ENCODE measurements at regions not wholly inside any gene's neighbourhood (a gene's known extent, or its start where the extent isn't known, plus 50 kb on each side); places are given as distances from the start of the nearest gene placed in this dataset.

DNA sequence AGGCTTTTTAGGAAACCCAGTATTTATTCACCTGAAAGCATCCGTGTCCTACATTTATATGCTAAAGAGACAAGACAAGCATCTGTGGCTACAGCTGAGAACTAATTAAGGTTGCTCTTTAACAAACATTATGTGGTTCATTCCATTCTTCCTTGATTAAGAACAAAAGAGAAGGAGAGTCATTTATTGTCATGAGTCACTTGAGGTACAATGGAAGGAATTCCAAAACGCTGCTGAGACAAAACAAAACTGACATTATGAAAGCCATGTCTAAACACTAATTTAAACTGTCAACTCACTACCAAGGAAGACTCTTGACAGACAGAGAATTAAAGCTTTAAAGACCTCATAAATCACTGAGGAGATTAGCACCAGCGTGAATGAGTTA is 214.4 kb downstream of the BMP4 start:
- Histone ChIP-seq H4K20me1 (ENCODE audit: insufficient read depth, low read length) (no peaks in the 10 kb centered on the region), H3K9me2 (ENCODE audit: low read depth, low read length) (no peaks in the 10 kb centered on the region), H2AFZ (ENCODE audit: low read length) (no peak overlapping the region), H3K36me3 (ENCODE audit: insufficient read depth, low read length) (no peaks in the 10 kb centered on the region), H3K4me3 (ENCODE audit: low read depth, low read length, poor library complexity, severe bottlenecking) (no peak overlapping the region), H3K79me2 (ENCODE audit: insufficient read depth, low read length) (no peaks in the 10 kb centered on the region), H3K9me3 (ENCODE audit: low read length) (no peaks in the 10 kb centered on the region), H3K4me1 (ENCODE audit: insufficient read depth, low read length, severe bottlenecking) (no peaks in the 10 kb centered on the region), H3K27ac (ENCODE audit: low read depth, low read length, poor library complexity, severe bottlenecking) (no peak overlapping the region), H3K4me2 (ENCODE audit: low read length) (no peak overlapping the region), H3F3A (ENCODE audit: insufficient read depth, low read length) (no peaks in the 10 kb centered on the region), H3K9ac (ENCODE audit: low read length) (no peak overlapping the region), H3K27me3 (ENCODE audit: insufficient read depth, low read length) (no peaks in the 10 kb centered on the region)
- TF ChIP-seq EZH2 (IDR thresholded peaks at IDR 0.05; ENCODE audit: borderline replicate concordance, low read length), result no peak
- TF ChIP-seq, protein P1, sequence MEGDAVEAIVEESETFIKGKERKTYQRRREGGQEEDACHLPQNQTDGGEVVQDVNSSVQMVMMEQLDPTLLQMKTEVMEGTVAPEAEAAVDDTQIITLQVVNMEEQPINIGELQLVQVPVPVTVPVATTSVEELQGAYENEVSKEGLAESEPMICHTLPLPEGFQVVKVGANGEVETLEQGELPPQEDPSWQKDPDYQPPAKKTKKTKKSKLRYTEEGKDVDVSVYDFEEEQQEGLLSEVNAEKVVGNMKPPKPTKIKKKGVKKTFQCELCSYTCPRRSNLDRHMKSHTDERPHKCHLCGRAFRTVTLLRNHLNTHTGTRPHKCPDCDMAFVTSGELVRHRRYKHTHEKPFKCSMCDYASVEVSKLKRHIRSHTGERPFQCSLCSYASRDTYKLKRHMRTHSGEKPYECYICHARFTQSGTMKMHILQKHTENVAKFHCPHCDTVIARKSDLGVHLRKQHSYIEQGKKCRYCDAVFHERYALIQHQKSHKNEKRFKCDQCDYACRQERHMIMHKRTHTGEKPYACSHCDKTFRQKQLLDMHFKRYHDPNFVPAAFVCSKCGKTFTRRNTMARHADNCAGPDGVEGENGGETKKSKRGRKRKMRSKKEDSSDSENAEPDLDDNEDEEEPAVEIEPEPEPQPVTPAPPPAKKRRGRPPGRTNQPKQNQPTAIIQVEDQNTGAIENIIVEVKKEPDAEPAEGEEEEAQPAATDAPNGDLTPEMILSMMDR (IDR thresholded peaks at IDR 0.05; ENCODE audit: low read length), result no peak

DNA sequence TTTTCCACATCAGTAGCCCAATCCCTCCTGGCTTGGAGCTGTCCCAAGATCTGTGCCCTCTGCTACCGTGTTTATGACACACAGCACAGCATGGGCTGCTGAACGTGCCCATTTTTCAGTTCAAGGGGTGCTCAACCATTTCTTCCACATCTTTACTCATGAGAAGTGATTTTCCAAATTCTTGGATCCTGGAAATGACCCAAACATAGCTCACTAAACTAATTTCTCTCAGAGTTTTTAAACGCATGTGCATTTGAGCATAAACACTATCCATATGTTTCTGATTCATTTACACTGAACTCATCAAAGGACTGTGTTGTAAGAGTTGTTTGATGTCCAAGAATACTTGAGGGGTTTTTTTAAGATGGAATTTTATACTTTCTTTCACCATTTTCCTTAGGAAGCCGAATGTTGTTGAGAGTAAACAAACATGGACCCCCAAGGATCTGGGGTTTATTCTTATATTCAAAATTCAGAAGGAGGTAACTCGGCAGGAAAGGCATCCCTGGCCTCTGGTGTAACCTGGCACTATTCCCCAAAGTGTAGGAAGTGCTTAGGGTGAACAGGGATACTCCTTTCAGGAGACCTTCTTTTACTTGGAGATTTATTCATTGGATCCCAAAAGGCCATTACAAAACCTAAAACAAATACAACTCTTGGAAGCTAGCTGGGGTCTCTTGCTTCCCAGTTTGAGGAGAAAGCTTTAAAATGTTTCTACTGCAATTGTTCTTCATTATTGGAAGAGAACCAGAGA is 215.0 kb downstream of the BMP4 start:
- no peak for TF ChIP-seq EZH2 (IDR thresholded peaks at IDR 0.05; ENCODE audit: borderline replicate concordance, low read length)
- TF ChIP-seq, protein P1 (IDR thresholded peaks at IDR 0.05; ENCODE audit: low read length), result no peak
- Histone ChIP-seq H3K27me3 (ENCODE audit: insufficient read depth, low read length) (no peaks in the 10 kb centered on the region), H4K20me1 (ENCODE audit: insufficient read depth, low read length) (no peaks in the 10 kb centered on the region), H3K9me3 (ENCODE audit: low read length) (no peaks in the 10 kb centered on the region), H3K27ac (ENCODE audit: low read depth, low read length, poor library complexity, severe bottlenecking) (no peak overlapping the region), H3K4me1 (ENCODE audit: insufficient read depth, low read length, severe bottlenecking) (no peaks in the 10 kb centered on the region), H3K79me2 (ENCODE audit: insufficient read depth, low read length) (no peaks in the 10 kb centered on the region), H3K9ac (ENCODE audit: low read length) (no peak overlapping the region), H3K9me2 (ENCODE audit: low read depth, low read length) (no peaks in the 10 kb centered on the region), H3K36me3 (ENCODE audit: insufficient read depth, low read length) (no peaks in the 10 kb centered on the region), H3F3A (ENCODE audit: insufficient read depth, low read length) (no peaks in the 10 kb centered on the region), H2AFZ (ENCODE audit: low read length) (no peak overlapping the region), H3K4me2 (ENCODE audit: low read length) (no peak overlapping the region), H3K4me3 (ENCODE audit: low read depth, low read length, poor library complexity, severe bottlenecking) (no peak overlapping the region)

DNA sequence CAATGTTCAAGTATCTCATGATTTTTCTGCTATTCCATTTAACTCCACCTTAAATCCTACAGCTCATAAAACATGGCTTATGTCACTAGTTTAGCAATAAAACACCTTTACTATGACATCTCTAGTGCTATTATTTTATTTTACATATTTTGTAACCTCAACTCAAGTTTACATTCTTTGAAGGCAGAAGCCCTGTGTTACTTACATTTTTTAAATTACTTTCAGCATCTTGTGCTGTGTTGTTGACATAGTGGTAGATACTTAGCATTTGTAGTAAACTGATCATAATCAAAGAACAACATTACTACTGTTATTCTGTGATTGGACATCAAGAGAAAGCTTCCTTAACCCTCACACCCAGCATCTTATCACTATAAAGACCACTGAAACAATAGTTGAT is 216.1 kb downstream of the BMP4 start:
- Histone ChIP-seq H3K4me2 (ENCODE audit: low read length) (no peak overlapping the region), H3K27me3 (ENCODE audit: insufficient read depth, low read length) (no peaks in the 10 kb centered on the region), H3K79me2 (ENCODE audit: insufficient read depth, low read length) (no peaks in the 10 kb centered on the region), H2AFZ (ENCODE audit: low read length) (no peak overlapping the region), H3K27ac (ENCODE audit: low read depth, low read length, poor library complexity, severe bottlenecking) (no peak overlapping the region), H3K36me3 (ENCODE audit: insufficient read depth, low read length) (no peaks in the 10 kb centered on the region), H3K4me3 (ENCODE audit: low read depth, low read length, poor library complexity, severe bottlenecking) (no peak overlapping the region), H3F3A (ENCODE audit: insufficient read depth, low read length) (no peaks in the 10 kb centered on the region), H4K20me1 (ENCODE audit: insufficient read depth, low read length) (no peaks in the 10 kb centered on the region), H3K4me1 (ENCODE audit: insufficient read depth, low read length, severe bottlenecking) (no peaks in the 10 kb centered on the region), H3K9ac (ENCODE audit: low read length) (no peak overlapping the region), H3K9me3 (ENCODE audit: low read length) (no peaks in the 10 kb centered on the region), H3K9me2 (ENCODE audit: low read depth, low read length) (no peaks in the 10 kb centered on the region)
- TF ChIP-seq EZH2 (IDR thresholded peaks at IDR 0.05; ENCODE audit: borderline replicate concordance, low read length), result no peak
- TF ChIP-seq, protein P1 (IDR thresholded peaks at IDR 0.05; ENCODE audit: low read length), result no peak
